NCI-H526 treated with DMSO at 0.1 percent for 48 hours (cell line): ENCODE measurements at regions not wholly inside any gene's neighbourhood (a gene's known extent, or its start where the extent isn't known, plus 50 kb on each side); places are given as distances from the start of the nearest gene placed in this dataset.
"Not testable (repeated sequence)": the region's sequence is repeated elsewhere in the genome, so short reads cannot be mapped to it uniquely, and the experiment has no call there.

Experiments
- DNase-seq: peaks from one replicate; lab custom pipeline; 2025; lab: John Stamatoyannopoulos, UW

DNA sequence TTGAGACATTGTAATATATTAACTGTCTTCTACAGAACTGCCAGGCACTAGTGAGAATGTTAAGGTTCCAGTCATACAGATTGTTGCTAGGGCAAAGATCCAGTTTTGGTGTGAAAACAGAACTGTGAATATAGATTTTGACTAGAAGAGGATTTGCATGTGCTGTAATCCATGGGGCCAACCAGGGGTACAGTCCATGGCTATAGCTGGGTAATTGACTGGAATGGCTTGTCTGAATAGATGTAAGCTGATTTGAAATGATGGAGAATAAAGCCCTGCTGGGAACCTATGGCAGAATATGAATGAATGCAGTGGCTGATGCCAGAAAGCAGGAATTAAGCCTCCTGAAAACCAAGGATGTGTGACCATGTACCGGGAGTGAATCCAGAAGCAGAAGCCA, 748.5 kb upstream of the CDH10 start:
- no peak for DNase-seq

DNA sequence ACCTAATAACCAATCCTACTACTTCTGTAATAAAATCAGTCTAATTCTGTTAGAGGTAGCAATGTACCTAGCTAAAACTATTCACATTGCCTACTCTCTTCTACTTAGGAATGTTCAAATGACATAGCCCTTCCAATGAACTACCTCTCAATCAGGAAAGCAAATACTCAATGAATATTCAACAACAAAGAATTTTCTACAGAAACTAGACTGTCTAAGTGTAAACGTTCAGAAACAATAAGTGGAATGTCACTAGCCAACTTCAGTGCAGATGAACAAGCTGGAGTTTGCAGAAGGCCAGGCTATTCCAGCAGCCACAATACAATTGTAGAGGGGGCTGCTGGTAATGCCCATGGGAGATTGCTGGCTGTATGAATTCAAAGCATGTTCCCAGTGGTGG, 743.2 kb upstream of the CDH10 start:
- DNase-seq, result no peak

DNA sequence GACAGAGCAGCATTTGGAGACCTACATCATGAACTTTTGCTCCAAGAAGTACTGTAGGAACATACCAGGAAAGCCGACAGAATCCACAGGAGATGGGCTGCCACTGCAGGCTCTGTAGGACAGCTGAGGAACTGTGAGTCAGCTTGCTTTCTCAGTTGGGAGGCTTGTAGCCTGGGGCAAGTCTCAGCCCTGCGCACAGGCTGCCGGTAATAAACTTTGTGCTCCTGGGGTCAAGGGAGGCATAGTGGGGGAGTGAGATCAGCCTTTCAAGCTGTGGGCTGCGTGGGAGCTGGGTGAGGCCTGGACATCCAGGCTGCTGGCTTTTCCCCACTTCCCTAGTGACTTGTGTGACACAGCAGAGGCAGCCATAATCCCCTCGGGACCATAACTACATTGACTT, 718.0 kb upstream of the CDH10 start:
- no peak for DNase-seq

DNA sequence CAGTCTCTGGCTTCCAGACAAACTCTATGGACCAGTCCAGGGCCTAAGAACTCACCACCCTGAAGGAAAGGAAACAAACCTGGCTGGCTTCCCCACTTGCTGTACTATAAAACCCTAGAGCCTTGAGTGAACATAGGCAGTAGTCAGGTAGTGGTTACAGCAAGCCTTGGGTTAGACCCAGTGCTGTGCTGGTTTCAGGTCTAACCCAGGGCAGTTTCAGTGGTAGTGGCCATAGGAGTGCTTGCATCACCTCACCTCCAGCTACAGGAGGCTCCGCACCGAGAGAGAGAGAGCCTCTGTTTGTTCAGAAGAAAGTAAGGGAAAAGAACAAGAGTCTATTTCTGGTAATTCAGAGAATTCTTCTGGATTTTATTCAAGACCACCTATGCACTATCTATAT, 714.1 kb upstream of the CDH10 start:
- no peak for DNase-seq

DNA sequence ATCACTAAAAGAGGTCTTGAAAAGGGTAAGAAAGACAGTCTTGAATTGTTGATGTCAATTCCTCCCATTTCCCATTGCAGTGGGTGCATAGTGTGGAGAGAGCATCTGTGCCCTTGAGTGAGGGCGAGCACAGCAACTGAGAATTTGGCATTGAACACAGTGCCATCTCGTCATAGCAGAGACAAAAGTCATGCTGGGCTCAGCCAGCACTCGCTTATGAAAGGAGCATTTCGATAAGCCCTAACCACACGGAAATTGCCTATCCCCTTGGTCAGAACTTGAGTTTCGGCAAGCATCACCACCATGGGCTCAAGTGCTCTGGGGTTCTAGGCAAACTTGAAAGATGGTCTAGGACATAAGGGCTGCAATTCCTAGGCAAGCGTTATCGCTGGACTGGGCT, 712.8 kb upstream of the CDH10 start:
- no peak for DNase-seq

DNA sequence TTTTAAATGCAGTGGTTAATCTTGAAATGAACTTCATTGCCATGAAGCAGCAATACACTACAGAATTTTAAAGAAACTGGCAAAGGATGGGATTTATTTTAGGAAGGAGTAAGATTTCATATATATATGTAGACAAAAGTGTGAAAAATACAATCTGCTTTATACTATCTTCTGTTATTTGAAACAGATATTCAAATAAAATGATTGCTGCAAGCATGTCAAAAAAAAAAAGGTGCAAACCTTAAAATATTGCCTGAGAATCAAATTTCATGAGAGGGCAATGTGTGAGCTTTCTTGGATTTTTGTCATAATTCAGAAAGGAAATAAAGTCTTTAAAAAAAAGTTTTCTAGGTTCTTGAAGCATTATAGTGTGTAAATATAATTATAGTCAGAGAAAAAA, 705.0 kb upstream of the CDH10 start:
- no peak for DNase-seq

DNA sequence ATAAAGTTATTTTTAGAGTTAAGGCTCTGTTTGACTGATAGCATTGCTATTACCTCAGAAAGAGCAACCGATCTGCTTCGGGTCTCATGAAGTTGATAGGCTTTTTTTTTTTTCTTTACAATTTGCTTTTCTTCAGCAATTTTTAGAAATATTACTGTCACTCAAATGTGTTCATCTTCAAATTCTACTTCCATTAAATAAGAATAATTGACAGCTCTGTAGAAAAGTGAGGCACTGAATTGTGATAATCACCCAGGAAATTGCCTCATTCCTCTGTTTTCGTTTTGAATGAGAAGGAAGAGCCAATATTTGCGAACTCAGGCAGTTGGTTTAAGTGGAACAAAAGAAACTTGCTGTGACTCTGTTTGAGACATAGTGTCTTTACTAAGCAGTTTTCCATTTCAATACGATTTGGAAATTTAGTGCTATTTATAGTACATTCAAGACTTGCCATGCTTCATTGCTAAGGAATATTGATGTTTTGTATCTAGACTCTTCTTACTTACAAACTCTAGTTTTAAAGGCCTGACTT, 700.5 kb upstream of the CDH10 start:
- no peak for DNase-seq

DNA sequence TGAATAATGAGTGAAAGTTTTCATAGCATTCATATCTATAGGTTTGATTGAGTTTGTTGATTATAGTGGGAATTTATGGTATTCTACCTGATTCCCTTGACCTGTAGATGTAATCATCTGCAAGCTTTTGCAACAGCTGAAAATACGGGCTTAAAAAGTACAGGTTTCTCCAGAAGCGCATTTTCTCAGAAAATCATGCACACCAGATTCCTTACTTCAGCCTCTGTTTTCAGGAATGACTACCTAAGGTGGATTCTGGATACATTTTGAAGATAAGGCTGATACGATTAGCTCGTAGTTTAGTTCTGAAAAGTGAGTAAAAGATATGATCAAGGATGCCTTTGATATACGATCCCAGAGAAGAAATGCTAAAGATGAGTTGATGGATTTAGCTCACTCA, 694.8 kb upstream of the CDH10 start:
- DNase-seq, result no peak

DNA sequence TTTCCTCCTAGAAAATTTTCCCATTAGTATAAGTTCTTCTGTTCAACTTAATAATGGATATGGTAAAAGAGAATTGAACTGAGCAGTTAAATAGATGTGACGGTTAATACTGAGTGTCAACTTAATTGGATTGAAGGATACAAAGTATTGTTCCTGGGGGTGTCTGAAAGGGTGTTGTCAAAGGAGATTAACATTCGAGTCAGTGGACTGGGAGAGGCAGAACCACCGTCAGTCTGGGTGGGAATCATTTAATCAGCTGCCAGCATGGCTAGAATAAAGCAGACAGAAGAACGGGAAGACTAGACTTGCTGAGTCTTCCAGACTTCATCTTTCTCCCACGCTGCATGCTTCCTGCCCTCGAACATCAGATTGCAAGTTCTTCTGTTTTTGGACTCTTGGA, 689.6 kb upstream of the CDH10 start:
- DNase-seq, result no peak

DNA sequence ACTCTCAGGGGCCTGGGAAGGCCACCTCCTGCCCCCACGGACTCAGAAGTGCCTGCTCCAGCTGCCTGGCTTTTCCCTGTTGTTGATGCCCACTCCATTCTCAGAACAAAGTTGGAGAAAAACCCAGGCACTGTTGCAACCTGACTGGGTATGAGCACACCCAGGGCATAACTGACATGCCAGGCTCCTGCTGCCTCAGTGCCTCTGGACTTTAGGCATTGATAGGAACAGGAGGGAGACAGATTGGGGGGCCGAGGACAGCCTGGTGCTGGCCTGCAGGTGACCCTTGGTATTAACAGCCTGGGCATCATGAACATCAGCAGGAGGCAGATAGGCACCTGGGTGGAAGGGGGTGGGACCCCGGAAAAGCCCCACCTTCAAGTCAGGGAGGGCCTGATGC, 685.9 kb upstream of the CDH10 start:
- no peak for DNase-seq

DNA sequence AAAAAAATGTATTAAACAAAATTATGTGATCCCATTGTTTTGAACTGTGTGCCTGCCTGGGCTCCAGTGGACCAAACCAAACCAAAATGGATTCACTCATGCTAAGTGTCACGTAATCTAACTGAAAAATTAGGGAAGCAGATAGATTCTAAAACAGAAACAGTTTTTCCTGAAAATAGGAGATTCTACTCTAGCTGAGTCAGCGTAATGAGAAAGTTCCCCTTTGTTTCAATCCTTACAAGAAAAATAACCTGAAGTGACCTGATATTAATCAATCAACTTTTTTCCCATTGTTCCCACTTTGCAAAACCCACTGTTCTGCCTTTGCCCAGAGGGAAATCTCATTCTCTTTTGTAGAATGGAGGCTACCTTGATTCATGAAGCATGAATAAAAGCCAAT, 682.4 kb upstream of the CDH10 start:
- no peak for DNase-seq

DNA sequence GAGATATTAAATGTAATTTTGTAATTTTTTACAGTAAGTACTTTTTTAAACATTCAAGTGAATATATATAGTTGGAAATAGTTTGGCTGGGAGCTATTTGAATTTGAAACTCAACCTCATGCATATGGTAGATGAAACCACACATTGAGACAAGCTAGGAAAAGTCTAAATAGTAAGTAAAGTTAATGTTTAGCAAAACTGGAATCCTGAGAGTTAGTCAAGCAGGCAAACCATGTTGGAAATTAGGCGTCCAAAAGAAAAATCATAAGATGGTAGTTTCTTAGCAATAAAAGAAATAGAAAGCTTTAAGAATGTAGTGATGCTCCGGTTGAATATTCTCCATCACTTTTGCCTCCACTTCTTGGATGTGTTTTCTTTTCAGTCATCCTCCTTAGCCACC, 657.1 kb upstream of the CDH10 start:
- no peak for DNase-seq

DNA sequence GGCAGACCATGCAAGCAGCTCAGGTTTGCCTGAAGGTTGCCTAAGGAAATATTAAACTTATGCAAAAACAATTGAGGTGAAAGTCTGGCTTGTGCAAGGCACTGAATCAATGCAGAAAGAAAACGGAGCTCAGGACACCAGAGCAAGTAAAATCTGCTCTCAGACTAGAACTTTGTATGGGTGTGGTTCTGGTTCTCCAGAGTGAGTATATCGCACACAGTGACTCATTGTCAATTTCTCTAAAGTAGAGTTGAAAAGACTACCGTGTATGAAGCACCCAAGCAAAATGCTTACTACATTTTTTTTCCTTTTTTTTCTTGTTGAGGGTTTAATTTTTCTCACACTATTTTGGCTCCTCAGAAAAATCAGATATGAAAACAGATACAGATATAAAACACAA, 650.3 kb upstream of the CDH10 start:
- no peak for DNase-seq

DNA sequence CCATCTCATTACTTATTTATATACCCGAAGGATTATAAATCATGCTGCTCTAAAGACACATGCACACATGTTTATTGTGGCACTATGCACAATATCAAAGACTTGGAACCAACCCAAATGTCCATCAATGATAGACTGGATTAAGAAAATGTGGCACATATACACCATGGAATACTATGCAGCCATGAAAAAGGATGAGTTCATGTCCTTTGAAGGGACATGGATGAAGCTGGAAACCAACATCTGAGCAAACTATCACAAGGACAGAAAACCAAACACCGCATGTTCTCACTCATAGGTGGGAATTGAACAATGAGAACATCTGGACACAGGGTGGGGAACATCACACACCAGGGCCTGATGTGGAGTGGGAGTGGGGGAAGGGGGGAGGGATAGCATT, 645.0 kb upstream of the CDH10 start:
- DNase-seq, result not testable (repeated sequence)

DNA sequence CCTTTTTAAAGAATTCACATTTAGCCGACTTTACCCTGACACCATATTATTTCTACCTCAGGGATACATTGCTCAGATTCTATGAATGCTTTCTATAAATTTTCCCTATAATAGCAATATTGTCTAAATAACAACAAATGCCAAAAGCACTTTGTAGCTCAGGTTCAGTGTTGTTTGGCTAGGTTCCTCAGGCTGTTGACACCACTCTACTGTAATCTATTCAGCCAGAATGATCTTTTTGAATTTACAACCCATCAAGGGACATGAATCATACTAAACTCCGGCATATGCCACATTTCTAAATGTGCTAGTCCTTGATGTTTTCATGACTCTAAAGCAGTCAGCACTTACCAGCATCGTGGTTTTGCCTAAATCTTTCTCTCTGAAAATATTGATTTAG, 641.5 kb upstream of the CDH10 start:
- DNase-seq, result no peak

DNA sequence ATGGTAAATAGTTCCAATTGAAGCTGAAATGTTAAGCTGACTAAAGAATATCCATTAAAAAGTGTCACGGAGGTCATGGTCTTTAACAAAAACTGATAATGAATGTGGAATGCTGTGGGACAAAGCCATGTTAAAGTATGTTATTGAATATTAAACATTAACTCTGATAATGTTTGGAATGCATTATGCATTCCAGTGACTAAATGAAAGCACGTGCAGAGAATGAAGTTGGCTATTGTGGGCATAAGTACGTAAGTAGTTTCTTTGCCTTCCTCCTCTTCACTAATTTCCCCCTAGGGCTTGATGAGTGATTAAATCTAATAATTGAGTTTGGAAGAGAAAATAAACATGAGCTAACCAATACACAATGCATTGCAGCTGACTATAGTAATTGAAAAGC, 640.4 kb upstream of the CDH10 start:
- DNase-seq, result no peak

DNA sequence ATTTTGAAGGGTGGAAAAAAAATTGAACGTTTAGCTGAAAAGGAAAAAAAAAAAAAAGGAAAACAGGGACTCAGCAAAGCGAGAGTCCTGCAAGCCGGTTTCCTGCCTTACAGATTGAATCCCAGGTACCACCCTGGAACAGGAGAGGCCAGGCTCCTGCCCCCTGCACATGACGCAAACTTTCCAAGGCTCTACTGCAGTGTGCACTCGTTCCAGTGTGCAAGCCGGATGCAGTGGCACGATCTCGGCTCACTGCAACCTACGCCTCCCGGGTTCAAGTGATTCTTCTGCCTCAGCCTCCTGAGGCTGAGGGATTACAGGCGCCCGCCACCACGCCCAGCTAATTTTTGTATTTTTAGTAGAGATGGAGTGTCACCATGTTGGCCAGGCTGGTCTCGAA, 618.7 kb upstream of the CDH10 start:
- DNase-seq, result not testable (repeated sequence)

DNA sequence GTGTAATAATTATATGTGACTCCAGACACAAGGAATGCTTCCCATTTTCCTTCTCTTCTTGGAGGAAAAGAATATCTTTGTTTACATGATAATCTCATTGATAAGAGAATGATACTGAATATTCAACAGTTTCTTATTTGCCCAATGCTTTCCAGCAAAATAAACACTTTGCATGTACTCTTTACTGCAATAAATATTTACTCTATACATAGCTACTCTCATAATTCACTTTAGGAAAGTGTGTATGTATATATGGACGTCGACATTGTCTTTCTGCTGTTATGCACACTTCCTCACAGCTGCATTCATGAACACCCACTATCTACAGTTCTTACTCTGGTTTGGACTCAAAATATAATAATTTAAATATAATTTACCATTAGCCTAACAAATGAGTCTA, 617.4 kb upstream of the CDH10 start:
- DNase-seq, result no peak

DNA sequence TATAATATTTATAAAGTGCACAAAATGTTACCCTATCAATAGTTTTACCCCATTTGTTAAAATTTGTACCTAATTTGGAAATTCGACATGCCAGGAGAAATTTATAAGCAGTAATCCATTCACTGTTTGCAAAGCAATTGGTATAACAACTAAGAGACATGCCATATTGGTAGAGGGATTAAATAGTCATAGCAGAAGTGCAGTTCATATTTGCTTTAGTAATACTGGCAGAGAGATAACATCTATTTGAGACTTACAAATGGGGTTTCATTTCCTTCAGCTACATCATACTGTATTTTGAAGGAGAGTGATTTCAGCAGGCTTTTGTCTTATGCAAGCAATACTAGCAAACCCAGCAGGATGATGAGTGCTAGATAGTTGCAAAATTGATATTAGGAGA, 610.4 kb upstream of the CDH10 start:
- no peak for DNase-seq

DNA sequence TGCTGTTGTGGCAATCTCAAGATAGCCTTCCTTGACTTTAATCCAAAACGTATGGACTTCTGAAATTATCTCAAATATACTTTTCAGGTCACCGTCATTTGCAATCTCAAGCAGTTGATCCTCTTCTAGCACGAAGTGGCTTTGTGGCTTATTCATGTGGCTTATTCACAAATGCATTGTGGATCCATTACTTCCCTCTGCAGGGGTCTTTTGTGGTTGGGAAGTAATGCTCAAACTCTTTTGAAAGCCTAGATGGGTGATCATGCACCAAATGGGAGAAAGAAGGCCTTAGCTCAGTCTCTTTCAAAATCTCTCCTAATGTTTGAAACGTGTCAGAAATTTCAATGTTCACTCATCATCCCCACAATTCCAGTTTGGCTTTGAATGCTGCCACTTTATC, 597.2 kb upstream of the CDH10 start:
- DNase-seq, result no peak

DNA sequence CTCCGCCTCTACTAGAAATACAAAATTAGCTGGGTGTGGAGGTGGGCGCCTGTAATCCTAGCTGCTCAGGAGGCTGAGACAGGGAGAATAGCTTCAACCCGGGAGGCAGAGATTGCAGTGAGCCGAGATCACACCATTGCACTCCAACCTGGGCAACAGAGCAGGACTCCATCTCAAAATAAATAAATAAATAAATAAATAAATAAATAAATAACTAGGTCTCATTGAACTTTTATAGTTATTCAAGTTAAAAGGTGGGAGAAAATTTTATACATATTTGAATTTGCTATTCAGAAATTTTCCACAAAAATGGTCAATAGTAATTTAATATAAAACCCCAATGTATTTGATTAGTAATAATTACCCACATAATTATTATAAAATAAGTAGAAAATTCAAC, 593.9 kb upstream of the CDH10 start:
- not testable (repeated sequence) for DNase-seq

DNA sequence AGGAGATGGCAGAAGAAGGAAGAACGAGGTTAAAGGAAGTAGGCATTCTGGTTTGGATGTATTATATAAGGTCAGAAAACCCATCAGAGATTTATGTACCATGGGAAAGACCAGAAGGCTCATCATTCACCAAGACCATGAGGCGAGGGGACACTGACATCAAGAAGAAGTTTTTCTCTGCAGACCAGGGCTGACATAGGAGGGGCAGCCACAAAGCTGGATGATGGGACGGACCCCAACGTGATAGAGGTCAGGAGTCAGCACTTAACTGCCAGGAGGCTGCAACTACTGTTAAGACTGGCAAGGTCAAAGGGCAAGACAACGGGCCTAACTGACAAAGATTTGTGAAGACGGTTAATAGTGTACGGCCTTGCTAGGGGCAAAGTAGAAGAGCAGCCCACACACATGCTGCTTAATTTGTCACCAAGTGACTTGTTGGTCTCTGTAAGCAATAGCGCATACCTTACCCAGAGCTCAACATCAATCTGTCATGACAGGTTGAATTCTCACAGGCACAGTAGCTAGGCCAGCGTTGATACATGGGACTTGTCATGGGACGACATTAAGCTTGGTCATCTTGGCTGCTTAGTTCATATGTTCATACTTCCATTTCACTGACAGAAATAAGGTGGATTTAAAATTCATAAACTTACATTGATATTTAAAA, 579.7 kb upstream of the CDH10 start:
- DNase-seq, result no peak

DNA sequence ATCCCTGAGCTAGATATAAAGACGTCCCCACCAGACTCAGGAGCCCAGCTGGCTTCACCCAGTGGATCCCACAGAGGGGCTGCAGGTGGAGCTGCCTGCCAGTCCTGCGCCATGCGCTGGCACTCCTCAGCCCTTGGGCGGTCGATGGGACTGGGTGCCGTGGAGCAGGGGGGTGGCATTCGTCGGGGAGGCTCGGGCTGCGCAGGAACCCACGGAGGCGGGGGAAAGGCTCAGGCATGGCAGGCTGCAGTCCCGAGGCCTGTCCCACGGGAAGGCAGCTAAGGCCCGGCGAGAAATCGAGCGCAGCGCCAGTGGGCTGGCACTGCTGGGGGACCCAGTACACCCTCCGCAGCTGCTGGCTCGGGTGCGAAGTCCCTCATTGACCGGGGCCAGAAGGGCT, 555.1 kb upstream of the CDH10 start:
- not testable (repeated sequence) for DNase-seq

DNA sequence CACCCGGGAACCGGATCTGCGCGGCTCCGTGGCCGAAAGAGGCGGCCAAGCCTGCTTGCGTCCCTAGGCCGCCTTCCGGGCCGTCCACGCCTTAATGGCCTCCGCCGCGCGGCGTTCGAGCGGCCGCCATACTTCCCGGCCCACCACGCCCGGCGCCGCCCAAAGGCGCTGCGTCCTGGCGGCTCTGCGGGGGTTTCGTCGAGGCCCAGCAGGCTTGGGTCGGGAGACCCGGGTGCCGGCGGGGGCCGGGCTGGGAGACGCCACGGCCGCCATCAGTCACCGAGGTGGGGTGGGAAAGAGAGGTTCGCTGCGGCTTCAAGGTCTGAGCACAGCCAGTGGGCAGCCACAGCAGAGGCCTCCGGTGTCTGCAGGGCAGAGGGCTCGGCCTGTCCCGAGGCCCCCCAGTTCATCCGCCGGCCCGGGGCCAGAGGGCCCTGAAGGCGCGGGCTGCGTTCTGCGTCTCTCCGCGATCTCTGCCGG, 545.8 kb upstream of the CDH10 start:
- no peak for DNase-seq
